ENCODE measurements at regions not wholly inside any gene's neighbourhood (a gene's known extent, or its start where the extent isn't known, plus 50 kb on each side); places are given as distances from the start of the nearest gene placed in this dataset.

DNA sequence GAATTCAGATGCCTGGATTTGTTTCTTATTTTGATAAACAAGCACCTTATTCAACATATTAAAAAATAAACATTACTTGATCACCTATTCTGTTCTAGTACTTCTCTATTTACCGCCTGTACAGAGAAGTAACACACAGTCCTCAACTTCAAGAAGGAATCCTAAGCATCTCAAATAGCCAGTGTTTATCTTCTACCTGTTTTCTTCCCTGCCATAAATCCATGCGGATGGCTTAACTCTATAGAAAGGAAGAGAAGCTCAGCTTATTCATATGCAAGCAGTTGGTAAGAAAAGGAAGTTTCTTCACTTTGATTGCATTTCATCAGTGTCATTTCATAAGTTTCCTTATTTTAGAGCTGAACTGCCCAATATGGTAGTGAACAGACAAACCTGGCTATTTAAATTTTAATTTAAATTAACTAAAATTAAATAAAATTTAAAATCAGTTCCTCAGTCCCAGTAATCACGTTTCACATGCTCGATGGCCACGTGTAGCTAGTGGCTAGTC is 210.0 kb upstream of the PEX5L start:
- ChIA-PET CTCF (no interaction called here), POLR2A (ENCODE audit: low non-redundant PET) (no interaction called here)
- no peak overlapping the region for H3K27ac ChIP-seq
- DNase-seq (ENCODE audit: low spot score) = no peak
- TF ChIP-seq, protein P1, sequence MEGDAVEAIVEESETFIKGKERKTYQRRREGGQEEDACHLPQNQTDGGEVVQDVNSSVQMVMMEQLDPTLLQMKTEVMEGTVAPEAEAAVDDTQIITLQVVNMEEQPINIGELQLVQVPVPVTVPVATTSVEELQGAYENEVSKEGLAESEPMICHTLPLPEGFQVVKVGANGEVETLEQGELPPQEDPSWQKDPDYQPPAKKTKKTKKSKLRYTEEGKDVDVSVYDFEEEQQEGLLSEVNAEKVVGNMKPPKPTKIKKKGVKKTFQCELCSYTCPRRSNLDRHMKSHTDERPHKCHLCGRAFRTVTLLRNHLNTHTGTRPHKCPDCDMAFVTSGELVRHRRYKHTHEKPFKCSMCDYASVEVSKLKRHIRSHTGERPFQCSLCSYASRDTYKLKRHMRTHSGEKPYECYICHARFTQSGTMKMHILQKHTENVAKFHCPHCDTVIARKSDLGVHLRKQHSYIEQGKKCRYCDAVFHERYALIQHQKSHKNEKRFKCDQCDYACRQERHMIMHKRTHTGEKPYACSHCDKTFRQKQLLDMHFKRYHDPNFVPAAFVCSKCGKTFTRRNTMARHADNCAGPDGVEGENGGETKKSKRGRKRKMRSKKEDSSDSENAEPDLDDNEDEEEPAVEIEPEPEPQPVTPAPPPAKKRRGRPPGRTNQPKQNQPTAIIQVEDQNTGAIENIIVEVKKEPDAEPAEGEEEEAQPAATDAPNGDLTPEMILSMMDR (conservative IDR thresholded peaks at IDR 0.05; ENCODE audit: low read depth) = no peak

DNA sequence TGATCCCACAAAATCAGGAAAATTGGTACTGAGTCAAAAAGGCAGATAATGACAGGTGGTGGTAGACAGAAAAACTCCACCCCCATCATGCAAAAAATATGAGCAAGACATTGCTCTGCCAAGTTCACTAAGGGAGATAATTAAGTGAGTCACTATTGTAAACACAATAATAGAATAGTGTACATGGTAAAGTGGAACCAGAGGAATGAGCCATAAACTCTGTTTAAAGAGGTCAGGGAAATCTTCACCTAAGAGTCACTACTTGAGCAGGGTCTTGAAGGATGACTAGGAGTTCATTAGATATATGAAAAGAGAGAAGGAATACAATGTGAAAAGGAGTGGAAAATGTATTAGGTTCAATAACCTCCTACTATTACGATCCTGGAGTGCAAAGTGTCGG is 213.4 kb upstream of the PEX5L start:
- POLR2A ChIA-PET (ENCODE audit: low non-redundant PET) = no interaction called here
- TF ChIP-seq, protein P1 (conservative IDR thresholded peaks at IDR 0.05; ENCODE audit: low read depth) = no peak
- DNase-seq (ENCODE audit: low spot score) = peak; percentile 58
- CTCF ChIA-PET = interaction anchor here (0.6 kb wide), 1 partner anchor 935 kb away, joined by 6 read pairs; no protein-coding TSS in a partner anchor
- H3K27ac ChIP-seq = no peak overlapping the region

DNA sequence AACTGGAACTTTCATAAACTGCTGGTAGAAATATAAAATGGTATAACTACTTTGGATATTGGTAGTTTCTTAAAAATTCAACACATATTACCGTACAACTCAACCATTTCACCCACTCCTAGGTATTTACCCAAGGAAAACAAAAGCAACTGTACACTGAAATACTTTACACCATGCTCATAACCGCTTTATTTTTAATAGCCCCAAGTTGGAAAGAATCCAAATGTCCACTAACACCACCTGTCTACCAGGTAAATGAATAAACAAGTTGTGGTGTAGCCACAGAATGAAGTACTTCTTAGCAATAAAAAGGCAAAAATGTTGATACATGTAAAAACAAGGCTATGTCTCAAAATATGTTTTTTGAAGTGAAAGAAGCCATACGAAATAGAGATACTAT is 215.9 kb upstream of the PEX5L start:
- TF ChIP-seq, protein P1 (conservative IDR thresholded peaks at IDR 0.05; ENCODE audit: low read depth) = no peak
- peak; percentile 20 for DNase-seq (ENCODE audit: low spot score)
- POLR2A ChIA-PET (ENCODE audit: low non-redundant PET) = no interaction called here
- no peak overlapping the region for H3K27ac ChIP-seq
- CTCF ChIA-PET = no interaction called here

DNA sequence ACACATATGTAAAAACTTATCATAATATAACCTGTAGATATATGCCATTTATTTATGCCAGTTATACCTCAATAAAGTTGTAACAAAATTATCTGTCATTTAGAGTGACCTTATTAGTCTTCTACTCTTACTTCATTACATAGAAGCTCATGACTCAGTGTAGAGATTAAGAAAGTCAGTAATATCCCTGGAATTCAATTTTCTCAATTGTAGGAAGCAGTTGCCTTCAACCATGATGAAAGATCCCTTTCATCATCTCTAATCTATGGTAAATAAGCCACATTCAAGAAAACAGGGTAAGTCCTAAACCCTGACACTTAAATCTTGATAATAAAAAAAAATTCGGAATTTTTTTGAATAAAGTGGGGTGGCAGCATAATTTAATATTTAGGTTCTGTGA is 216.5 kb upstream of the PEX5L start:
- POLR2A ChIA-PET (ENCODE audit: low non-redundant PET) = no interaction called here
- TF ChIP-seq, protein P1 (conservative IDR thresholded peaks at IDR 0.05; ENCODE audit: low read depth) = no peak
- DNase-seq (ENCODE audit: low spot score) = peak; percentile 32
- CTCF ChIA-PET = no interaction called here
- H3K27ac ChIP-seq = no peak overlapping the region

DNA sequence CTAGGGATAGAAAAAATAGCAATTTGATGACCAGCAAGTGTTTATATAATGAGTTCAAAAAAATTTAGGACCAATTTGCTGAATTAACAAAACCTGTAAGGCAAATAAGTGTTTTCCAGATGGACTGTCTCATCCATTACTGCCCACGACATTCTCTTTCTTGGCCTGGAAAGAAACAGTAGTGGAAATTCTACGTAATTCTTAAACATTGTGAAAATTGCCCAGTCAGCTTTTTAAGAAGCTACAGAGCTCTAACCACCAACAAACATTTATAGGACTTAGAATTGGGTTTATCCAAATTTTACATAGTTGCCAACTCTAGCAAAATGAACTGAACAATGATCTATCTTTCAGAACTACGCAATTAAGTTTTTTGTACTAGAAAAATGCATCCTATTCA is 227.7 kb upstream of the PEX5L start:
- POLR2A ChIA-PET (ENCODE audit: low non-redundant PET) = no interaction called here

DNA sequence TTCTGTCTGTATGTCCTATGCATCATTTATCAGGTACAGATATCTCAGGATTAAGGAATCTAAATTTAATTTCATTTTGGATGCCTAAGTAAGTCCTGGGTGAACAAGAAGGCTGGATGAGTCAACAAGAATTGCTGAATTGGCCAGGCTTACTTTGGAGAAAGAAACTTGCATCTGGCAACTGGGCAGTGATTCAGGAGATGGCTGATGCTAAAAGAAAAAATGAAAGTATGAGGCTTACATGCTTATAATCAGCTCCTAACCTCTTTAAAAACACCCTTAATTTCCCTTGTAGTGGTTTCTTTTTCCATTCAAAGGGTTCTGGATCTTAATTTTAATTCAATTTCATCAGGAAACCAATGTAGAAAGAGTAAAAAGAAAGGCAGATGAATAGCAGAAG is 228.8 kb upstream of the PEX5L start:
- ChIA-PET POLR2A (ENCODE audit: low non-redundant PET) (no interaction called here), CTCF (no interaction called here)
- no peak for DNase-seq (ENCODE audit: low spot score)
- TF ChIP-seq, protein P1 (conservative IDR thresholded peaks at IDR 0.05; ENCODE audit: low read depth) = no peak
- no peak overlapping the region for H3K27ac ChIP-seq

More for the DNA sequence above, 227.7 kb upstream of the PEX5L start:
- no peak for DNase-seq (ENCODE audit: low spot score)
- TF ChIP-seq, protein P1 (conservative IDR thresholded peaks at IDR 0.05; ENCODE audit: low read depth) = no peak
- H3K27ac ChIP-seq = no peak overlapping the region
- CTCF ChIA-PET = no interaction called here
